M059J (cell line): ENCODE measurements at regions not wholly inside any gene's neighbourhood (a gene's known extent, or its start where the extent isn't known, plus 50 kb on each side); places are given as distances from the start of the nearest gene placed in this dataset.
A peak's percentile ranks its signal among the peaks of the same experiment; 100 is the strongest.
"Not testable (repeated sequence)": the region's sequence is repeated elsewhere in the genome, so short reads cannot be mapped to it uniquely, and the experiment has no call there.

ENCODE experiments used
- DNase-seq: peaks from one replicate; pipeline ENCODE4 v3.0.0-alpha.2; 2012; ENCODE audit warnings: low read depth

DNA sequence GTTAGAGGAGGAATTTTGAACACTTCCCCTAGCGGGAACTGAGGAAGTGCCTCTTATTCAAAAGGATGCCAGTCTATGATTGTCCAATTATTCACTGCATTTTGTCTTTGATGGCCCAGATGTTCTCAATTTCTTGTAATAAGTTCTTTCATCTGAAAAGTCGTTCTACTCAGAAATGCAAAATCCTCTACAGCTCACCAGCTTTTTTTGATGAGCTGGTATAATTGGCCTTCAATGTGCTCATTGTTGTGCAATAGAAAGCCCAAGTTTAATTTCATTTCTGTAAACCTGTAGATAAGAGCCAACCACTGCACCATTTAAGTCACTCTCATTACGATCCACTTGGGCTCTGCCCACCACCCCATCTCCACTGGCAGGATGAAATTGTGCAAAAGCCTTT, 978.7 kb upstream of the AUTS2 start:
- no peak for DNase-seq

DNA sequence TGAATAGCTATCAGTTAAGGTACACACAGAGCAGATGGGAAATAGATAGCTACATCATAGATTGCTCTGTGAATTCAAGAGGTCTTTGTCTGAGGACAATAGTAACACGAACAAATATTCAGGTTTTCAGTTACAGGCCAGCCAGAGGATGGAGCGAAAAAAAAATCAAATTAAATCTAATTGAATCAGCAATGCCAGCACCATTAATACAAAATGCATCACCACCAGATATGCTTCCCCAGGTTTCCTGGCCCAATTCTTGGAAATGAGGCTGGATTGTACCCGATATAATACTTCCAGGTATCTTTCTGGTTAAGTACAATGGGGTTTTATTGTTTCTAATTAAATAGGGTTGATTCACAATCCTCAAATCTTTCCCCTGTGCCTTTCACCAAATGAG, 975.8 kb upstream of the AUTS2 start:
- DNase-seq, result no peak

DNA sequence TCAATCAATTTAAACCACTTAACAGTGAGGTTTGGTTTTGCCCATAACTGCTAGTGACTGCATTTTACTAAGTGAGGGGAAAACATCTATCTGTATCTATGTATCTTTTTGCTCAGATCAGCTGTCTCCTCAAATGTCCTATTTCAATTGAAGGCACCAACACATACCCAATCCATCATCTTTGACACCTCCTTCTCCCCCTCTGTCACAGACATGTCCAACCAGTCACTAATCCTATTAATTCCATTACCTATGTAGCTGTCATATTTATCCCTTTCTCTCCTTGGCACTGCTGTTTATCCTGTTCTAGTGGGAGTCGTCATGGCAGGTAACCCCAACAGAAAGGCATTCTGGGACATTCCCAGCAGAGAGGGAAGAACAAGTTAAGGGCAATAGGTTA, 975.2 kb upstream of the AUTS2 start:
- no peak for DNase-seq

DNA sequence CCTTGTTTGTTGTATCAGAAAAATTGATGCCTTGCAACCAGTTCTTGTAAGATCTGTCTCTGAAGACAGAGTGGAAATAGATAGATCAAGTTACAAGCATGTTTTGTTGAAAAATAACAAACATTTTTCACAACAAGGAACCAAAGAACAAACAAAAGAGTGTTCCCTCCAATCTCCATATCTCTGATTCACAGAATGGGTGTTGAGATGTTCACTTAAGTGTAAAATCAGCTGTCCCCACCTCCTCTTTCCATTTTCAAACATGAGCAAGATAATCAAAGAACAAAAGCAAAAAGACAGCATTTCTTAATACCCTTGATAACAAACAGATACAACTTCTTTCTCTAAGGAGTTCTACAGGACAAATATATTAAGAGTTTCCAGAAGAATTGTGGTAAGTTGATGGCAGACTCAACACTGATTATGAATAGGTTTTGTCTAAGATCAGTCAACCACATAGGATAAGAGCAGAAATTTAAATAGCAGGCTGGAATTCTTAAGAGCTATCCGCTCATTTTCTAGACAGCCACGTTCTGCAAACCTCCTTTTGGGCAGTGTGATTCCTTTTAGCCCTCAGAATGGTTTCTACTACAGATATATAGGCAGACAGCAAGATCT, 970.9 kb upstream of the AUTS2 start:
- DNase-seq, result no peak

DNA sequence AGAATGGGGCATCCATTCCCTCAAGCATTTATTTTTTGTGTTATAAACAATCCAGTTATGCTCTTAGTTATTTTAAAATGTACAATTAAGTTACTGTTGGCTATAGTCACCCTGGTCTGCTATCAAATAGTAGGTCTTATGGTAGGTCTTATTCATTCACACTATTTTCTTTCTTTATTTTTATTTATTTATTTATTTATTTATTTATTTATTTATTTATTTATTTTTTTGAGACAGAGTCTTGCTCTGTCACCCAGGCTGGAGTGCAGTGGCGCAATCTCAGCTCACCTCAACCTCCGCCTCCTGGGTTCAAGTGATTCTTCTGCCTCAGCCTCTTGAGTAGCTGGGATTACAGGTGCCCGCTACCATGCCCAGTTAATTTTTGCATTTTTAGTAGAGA, 967.4 kb upstream of the AUTS2 start:
- not testable (repeated sequence) for DNase-seq

DNA sequence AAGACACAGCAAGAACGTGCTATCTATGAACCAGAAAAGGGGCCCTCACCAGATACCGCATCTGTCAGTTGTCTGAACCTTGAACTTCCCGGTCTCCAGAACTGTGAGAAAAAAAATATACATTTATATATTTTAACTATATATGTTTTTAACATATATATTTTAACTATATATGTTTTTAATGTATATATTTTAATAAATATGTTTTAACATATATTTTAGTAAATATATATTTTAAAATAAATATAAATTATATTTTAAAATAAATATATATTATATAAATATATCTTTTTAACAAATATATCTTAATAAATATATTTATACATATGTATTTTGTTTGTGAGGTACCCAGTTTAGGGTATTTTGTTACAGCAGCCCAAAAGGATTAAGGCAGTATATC, 958.2 kb upstream of the AUTS2 start:
- DNase-seq, result no peak

DNA sequence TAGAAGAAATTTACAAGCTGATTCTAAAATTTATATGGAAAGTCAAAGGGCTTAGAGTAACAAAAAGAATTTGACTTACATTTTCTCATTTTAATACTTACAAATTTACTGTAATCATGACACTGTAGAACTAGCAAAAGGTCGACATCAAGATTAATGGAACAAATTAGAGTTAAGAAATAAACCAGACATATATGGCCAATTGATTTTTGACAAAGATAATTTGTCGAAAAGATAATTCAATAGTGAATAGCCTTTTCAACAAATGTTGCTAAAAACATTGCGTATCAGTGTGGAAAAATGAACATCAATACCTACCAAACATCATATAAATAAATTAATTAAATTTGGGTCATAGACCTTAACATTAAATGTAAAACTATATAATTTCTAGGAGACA, 955.5 kb upstream of the AUTS2 start:
- no peak for DNase-seq

DNA sequence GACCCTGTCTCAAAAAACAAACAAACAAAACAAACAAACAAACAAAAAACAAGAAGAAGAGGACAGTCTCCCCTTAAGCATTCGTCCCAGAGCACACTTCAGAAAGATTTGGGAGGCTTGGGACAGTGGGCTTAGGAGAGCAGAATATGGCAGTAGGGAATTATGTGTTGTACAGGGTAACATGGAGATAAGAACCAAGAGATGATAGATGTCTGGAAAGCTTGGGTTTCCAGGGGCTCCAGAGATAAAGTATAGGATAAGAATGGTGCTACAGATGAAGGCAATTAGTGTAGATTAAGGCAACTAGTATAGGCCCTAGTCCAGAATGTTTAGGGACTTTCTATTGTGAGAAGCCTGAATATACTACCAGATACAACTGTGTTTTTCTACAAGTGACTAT, 934.9 kb upstream of the AUTS2 start:
- no peak for DNase-seq

DNA sequence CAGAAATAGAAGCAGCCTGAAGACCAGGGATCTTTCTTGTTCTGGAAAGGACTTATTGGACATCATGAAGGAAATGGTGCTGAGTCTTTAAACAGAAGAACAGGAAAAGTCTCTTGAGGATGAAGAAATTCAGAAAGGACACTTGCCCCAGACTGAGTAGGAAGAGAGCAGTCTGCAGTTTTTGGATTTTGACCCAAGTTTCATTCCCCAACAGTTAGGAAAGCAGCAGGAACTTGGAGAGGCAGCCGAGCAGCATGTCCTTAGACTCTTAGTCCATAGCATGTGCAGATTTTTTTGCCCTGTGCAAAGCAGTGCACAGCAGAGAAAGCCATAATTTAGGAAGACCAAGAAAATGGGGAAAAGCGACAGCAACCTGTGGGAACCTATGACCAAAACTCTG, 927.2 kb upstream of the AUTS2 start:
- DNase-seq, result no peak

DNA sequence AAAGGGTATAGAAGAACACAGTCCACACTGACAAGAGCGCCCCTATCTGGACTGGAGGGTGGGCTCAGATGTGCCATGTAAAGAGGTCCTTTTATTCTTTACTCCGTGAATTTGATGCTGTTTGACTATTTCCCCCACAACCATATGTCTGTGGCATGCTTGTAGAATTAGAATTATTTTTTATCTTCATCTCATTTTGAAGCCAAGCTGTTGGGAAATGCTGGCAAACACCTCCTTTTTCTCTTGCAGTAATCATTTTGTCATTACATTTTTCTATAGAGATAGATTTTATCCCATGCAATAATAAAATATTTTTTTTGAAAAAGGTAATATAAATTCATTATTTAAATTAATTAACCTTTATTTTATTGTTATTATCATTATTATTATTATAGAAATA, 926.6 kb upstream of the AUTS2 start:
- no peak for DNase-seq

DNA sequence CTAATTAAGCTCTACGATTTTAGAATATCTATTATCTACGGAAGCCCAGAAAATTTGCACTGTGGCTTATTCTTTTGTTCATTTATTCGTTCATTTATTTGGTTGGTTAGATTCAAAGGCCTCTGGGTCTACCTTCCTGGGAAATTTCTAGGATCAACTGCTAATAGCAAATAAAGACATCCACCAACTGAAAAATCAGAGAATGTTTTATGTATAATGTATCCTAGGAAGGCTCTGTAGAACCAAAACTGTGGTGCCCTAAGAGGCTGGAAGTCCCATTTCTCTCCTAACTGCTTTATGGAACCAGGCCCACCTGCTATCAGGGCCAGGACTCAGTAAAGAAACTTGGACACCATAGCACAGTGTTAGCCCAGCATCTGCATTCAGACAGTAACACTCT, 923.4 kb upstream of the AUTS2 start:
- DNase-seq, result no peak

DNA sequence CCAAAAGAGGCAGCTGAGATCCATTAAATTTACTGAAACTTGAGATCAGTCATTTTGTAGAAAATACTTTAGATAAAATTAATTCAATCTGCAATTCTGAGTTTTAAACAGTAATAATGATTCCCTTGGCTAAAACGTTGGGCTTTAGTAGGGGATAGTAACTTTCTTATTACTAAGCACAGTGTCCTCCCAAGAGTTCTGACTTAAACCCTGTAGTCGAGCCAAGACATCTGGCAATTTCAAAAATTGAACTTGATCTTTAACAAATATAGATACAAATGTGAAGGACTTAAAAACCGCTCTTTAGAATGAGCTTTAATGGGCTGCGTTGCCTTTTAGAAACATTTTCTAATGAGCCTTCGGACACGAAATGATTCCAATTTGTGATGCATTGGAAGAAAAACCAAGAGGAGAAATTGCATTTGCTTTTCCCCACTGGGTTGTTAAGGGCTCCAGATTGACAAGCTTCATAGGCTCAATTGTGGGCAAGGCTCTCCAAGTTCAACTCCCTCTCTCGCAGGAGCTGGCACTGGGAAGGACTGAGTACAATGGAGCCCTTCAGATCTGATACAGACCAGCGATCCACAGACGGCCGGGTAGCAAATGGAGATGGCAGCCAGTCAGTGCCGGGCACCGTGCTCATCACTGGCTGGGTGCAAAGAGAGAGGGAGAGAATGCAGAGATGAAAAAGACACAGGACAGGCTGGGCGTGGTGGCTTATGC, 921.3 kb upstream of the AUTS2 start:
- DNase-seq, result no peak

DNA sequence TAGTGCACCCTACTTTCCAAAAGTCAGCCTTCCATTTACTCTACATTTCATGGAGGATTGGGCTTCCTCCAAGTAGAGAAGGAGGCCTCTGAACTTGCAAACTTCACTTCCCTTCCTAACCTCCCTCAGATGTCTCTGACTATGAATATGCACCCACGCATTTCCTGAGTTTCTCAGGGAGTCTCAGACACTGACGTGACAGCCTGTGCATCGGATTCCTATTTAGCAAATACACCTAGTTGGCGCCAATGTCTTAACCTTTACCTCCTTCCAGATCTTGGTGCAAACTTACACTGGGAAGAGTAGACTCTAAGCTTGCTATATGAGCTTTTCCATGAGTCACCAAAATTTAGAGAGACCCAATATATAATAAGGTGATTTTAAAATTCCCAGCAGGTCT, 920.1 kb upstream of the AUTS2 start:
- DNase-seq, result peak; percentile 60

DNA sequence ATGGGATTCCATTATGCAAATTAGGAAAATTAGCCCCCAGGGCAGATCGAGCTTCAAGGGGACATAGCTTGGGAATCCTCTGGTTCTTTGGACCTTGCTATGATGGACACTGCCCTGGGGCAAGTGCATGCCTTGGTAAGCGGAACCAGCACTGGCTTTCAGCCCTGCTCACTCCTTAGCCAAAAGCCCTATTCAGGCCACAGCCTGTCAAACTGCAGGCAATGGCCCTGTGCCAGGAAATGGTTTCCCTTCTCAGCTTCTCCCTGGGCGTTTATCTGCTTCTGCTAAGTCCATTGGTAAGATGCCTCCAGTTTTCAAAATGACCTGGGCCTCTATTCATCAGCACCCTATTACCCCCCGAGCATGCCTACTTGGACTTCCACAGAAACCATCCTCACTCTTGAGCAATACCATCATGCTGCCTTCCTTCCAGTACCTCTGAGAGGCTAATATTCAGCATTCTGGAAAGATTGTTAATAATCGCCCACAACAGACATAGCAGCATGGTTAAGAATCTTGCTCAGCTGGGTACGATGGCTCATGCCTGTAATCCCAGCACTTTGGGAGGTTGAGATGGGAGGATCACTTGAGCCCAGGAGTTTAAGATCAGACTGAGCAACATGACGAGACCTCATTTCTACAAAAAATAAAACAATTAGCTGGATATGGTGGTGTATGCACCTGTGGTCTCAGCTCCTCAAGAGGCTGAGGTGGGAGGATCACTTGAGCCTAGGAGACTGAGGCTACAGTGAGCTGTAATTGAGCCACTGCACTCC, 918.6 kb upstream of the AUTS2 start:
- DNase-seq, result peak; percentile 73

DNA sequence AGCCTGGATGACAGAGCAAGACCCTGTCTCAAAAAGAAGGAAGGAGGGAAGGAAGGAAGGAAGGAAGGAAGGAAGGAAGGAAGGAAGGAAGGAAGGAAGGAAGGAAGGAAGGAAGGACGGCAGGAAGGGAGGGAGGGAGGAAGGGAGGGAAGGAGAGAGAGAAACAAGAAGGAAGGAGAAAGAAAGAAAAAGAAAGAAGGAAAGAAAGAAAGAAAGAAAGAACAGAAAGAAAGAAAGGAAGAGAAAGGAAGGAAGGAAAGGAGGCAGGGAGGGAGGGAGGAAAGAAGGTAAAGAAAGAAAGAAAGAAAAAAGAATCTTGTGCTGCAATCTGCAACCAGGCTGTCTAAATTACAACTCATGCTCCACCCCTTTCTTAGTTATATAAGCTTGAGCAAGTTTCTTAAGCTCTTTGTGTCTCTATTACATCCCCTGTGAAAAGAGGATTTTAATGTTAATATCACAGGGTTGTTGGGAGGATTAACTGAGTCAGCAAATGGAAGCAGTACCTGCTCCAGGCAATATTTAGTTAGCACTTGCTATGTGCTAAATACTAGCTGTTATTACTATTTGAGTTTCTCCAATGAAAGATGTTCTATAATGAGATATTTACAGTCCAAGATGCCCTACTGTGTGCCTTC, 917.9 kb upstream of the AUTS2 start:
- no peak for DNase-seq

DNA sequence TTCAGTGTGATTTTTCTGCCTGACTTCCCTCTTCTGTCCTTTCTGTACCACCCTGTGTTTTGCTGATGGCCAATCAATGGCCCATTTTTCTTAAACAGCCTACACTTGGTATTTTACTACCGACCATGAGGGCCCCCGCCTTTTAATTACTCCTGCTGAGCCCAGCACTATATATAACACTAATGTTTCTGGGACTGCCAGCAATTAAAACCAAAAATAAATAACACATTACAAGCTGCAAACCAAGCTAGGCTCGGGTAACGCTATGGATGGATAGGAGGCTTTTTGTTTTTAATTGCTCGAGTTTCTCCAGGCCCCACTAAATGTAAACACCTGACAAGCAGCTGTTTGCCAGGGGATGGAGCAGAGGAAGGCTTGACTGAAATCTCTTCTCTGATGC, 915.4 kb upstream of the AUTS2 start:
- DNase-seq, result no peak

DNA sequence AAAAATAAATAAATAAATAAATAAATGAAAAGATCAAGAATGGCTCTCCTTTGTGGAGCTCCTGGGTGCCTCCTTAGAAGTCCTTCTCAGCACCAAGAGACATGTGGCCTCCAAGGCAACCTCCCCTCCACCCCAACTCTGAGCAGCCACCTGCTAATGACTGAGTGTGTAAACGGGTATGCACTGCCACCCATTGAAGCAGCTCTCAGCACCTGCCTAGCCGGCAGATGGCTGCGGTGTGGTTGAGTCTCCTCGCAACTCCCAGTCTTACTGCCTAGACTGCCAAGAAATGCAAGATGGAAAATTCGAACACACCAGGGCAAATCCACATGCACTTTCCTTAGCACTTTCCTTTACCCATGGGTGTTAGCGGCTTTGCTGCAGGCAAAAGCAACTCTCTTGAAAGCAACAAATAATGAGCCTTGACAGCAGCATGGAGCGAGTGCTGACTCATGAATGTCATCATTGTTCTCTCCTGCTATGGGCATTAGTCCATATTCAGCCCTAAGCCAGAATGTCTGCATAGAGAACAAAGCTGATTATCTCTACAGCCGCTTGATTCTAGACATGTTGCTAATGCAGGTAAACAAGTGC, 913.9 kb upstream of the AUTS2 start:
- peak; percentile 89 for DNase-seq

DNA sequence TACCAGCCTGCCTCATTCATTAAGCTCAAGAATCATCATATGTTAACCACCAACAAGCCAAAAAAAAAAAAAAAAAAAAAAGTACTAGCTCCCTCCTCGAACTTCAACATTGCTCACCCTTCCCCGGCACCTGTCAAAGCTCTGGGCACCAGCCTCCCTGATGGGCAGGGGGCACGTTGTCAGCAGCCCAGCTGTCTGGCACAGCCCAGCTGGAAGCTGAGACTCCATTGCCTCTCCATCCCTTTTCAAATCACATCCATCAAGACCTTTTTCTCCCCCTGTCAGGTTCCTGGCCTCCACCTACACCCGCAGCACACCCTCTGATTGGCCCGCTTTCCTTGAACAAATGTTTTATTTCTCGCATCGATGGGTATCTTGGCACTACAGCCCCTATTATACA, 913.3 kb upstream of the AUTS2 start:
- no peak for DNase-seq

DNA sequence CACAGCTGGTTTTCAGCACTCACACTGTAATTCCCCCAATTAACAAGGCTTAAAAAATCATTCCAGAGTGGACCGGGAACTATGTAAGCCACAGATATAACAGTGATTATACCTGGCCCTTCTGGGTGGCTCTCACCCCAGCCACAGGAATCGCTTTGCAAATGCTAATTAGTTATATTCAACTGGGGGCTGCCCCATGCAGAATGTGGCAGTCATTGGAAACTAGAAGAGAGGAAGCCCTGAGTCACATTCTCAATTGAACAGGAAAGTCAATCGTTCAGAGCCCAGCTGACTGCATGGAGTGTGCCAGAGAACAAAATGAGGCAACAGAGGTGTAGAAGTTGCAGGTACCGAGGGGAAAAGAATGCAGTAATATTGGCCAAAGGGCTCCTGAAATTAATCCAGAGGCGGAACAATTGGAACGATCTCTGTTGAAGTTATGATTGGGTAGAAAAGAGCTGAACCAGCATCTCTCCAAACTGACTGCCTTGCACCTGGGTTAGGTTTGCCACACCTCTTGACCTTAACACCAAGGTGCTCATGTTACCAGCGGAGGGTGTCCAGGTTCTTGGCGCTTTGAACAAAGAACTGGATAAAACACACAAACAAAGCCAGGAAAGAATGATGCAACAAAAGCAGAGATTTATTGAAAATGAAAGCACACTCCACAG, 909.7 kb upstream of the AUTS2 start:
- DNase-seq, result no peak

DNA sequence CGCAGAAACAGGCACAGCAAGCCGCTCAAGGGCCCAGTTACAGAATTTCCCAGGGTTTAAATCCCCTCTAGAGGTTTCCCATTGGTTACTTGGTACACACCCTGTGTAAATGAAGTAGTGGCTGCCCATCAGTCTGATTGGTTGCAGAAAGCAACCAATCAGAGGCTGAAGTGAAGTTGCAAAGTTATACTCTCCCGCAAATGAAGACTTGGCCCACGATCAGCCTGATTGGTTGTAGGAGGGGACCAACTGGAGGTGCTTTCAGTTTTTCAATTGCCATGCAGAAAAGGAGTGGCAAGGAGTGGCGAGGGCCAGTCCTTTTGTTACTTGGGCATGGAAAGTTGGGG, 909.2 kb upstream of the AUTS2 start:
- peak; percentile 91 for DNase-seq

DNA sequence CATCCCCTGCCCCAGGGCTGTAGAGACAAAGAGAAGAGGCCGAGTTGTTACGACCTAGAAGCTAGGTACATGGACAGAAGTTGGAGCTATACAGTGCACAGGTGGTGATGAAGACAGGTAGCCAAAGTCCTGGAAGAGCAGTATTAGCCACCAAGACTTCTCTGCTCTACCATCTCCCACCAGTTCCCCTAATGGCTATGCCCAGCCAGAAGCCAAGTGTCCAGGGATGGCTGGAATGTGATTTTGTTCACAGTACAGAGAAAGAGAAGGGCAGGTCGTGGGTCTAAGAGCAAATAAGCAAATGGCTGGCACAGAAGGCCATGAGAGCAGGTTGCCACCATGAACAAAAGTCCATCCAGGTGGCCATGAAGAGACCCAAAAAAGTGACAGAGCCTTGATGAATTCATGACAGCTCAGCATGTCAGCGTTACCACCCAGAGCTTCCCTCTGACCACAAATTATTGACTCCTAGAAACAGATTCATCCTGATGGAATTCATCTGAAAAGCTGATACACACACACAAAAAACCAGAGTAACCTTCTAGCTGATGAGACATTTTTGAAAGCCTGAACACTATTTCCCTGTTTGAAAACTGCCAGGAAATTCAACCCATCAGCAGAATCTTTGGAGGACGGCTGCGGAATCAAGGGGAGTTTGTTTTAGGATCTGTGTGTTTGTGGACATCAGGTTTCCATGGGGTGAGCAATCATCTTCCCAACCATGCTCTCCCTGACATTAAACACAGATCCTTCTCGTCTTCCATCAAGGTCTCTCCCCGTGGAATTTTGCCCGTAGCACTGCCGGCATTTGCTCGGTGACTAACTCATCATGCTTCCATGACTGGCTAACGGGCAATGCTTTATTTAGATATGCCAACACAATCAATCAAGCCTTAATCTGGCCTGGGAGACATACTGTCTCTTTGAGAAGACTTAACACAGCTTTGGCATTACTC, 906.7 kb upstream of the AUTS2 start:
- DNase-seq, result peak; percentile 98
